ENCODE measurements at regions not wholly inside any gene's neighbourhood (a gene's known extent, or its start where the extent isn't known, plus 50 kb on each side); places are given as distances from the start of the nearest gene placed in this dataset.
"Not testable (repeated sequence)": the region's sequence is repeated elsewhere in the genome, so short reads cannot be mapped to it uniquely, and the experiment has no call there.

GRCh38 chr6:71730284-71730683 is 156.1 kb upstream of the RIMS1 start:
- DNase-seq = peak in 1 of 2 experiments; percentile 33

GRCh38 chr6:71733970-71734899 is 152.1 kb upstream of the RIMS1 start:
- peak; percentile 87 to 88 for DNase-seq

GRCh38 chr6:71737953-71738352 is 148.4 kb upstream of the RIMS1 start:
- no peak for DNase-seq

- no peak for DNase-seq
Observed at GRCh38 chr6:71745525-71745924, 140.8 kb upstream of the RIMS1 start.

DNA sequence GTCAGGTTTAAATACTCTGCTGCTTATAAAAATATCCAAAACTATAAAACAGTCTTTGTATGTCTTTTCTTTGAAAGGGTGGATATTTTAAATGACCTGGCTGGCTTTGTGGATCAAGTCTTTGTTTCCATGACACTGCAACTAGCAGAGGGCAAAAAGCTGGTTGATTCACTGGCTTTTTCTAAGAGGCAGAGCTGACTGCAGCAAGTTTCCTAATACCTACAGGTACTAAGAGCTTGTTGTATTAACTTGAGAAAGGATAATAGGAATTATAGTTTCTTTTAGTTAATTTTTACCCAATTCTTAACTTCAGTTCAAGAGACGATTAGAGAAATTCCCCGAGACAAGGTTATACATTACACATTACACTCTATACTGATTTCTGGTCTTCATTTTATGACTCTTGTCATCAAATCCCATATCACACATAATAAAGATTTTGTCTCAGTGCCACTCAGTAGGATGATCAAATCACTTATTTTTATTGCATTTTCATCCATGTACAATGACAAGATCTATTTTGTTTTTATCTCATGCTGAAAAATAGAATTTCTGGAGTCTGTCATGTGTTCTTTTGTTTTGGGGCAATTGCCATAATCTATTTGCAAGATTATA is 120.1 kb upstream of the RIMS1 start:
- no peak for DNase-seq

- DNase-seq = no peak
Observed at GRCh38 chr6:71766796-71767195, 119.6 kb upstream of the RIMS1 start.

- DNase-seq = no peak
Observed at GRCh38 chr6:71768356-71768755, 118.0 kb upstream of the RIMS1 start.

DNA sequence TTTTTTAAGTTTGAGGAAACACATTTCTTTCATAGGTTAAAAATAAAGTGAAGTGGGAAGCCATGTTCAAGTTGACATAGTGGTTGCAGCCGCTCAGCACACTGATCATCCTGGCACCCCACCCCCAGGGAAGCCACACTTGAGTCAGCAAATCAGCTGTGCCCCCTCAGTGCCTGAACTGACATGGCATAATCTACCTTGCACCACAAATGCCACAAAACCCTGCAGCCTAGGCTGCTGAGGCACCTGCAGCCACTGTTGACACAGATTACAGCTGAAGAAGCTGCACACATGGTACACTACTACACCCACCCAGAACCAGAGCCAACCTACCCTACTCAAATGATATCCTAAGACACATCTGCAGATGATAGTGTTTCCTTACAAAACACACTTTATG is 77.5 kb upstream of the RIMS1 start:
- no peak for DNase-seq

DNA sequence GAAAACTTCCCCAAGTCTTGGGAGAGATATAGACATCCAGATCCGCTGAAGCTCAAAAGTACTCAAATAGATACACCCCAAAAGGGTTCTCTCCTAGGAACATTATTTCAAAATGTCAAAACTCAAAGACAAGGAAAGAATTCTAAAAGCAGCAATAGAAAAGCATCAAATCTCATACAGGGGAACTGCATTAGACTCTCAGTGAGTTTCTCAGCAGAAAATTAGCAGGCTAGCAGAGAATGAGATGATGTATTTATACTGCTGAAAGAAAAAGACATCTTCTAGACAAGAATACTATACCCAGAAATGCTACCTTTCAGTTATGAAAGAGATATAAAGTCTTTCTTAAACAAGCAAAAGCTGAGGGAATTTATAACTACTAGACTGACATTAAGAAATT is 75.5 kb upstream of the RIMS1 start:
- DNase-seq = no peak

DNA sequence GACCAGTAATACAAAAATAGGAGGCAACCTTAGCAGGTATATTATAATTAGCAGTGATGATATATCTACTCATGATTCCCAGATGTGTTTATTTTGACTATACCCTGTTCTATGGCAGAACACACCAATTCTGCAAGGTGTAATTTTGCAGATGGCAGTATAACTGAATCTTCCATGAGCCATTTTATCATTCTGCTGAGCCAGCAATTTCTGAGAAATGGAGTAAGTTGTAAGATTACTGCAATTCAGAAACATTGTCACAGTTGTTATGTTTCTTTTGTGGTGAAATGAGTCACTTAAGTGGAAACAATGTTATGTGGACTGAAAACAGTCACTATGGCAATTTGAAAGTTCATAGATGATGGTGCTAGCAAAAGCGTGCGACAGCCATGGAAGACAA is 63.7 kb upstream of the RIMS1 start:
- no peak for DNase-seq

GRCh38 chr6:71832110-71832764 is 54.1 kb upstream of the RIMS1 start:
- not testable (repeated sequence) for DNase-seq

Measured in cerebellar nuclear complex (tissue), 1 donor.